GM11168 (cell line): ENCODE measurements at regions not wholly inside any gene's neighbourhood (a gene's known extent, or its start where the extent isn't known, plus 50 kb on each side); places are given as distances from the start of the nearest gene placed in this dataset.
"Not testable (repeated sequence)": the region's sequence is repeated elsewhere in the genome, so short reads cannot be mapped to it uniquely, and the experiment has no call there.

Experiments
- in situ Hi-C: fragments of 300-500 bp; cut with MboI; formaldehyde crosslinking; loops from one replicate; pipeline ENCODE4 v1.12.0; 2022; ENCODE audit warnings: low sequenced_read_pairs; ENCODE audit not compliant: unreplicated experiment

- in situ Hi-C loops, result loop anchor here (25.0 kb wide), 1 partner anchor 511 kb away; no protein-coding TSS in a partner anchor
These were observed 74.9 kb upstream of the CAPRIN1 start for GRCh38 chr11:33976495-33977199.

- in situ Hi-C loops, result loop anchor here (5.0 to 25.0 kb wide), 2 partner anchors 113 to 512 kb away; no protein-coding TSS in a partner anchor
These were observed 76.7 kb upstream of the CAPRIN1 start for GRCh38 chr11:33974804-33975203.

DNA sequence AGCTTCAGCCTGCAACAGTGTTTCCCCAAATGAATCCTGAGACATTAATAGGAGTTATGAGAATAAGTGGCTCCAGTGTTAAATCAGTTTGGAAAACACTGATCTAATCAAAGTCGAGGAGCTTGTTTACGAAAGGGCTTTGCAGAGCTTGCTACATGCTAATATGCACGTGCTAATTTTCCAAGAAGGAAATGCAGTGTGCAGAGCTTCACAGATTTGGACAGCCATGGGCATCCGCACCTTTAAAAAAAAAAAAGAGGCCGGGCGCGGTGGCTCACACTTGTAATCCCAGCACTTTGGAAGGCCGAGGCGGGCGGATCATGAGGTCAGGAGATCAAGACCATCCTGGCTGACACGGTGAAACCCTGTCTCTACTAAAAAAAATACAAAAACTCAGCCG lies 79.7 kb upstream of the LMO2 start:
- in situ Hi-C loops, result loop anchor here (5.0 kb wide), 1 partner anchor 109 kb away; no protein-coding TSS in a partner anchor

- in situ Hi-C loops, result loop anchor here (5.0 kb wide), 1 partner anchor 109 kb away; no protein-coding TSS in a partner anchor
These were observed 79.1 kb upstream of the LMO2 start for GRCh38 chr11:33970984-33971466.

DNA sequence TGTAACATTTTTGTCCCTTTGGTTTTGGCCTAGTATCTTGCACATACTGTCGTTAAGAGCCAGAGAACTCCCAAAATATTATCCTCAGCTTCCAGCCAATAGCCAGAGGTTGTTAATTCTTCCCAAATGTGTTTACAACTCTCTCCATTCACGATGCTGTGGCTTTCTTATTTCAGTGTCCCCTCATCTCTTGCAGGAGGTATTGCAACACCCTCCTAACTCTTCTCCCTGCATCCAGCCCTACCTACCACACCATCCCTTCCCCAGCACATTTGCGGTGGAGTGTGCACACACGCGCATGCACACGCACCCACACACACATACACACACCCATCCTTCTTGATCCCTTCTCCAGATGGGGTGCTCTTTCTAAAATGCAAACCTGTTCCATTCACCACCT lies 75.6 kb upstream of the LMO2 start:
- in situ Hi-C loops, result no loop called here

DNA sequence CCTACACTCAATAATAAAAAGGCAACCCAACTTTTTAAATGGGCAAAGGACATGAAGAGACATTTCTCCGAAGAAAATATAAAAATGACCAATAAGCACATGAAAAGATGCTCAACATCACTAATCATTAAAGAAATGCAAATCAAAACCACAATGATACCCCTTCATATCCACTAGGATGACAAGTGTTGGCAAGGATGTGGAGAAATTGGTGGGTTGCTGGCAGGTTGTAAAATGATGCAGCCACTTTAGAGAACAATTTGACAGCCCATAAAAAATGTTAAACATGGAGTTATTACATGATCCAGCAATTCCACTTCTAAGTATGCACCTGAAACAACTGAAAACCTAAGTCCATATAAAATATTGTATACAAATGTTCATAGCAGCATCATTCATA lies 73.2 kb upstream of the LMO2 start:
- in situ Hi-C loops, result no loop called here

- in situ Hi-C loops, result no loop called here
These were observed 68.1 kb upstream of the LMO2 start for GRCh38 chr11:33959855-33960400.

GRCh38 chr11:33957304-33957917 lies 65.5 kb upstream of the LMO2 start:
- in situ Hi-C loops, result no loop called here

DNA sequence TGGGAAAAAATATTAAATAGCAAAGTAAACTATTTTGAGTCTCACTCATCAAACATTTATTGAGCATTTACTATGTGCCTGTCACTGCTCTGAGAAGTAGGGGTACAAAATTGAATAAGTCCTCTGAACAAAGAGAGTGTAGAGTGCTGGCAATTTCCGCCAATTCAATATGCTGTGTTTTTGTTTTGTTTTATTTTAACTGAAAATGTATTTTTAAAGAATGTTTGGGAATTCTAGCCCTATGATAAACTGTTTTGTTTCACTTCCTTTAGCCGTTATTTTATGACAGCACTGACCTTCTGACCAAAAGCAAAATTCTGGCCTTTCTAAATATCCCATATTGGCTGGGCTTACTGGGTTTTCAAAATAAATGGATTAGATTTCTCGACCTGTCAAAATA lies 64.7 kb upstream of the LMO2 start:
- in situ Hi-C loops, result no loop called here

- in situ Hi-C loops, result no loop called here
These were observed 61.4 kb upstream of the LMO2 start for GRCh38 chr11:33953289-33953688.

GRCh38 chr11:33952805-33953204 lies 60.9 kb upstream of the LMO2 start:
- in situ Hi-C loops, result no loop called here

DNA sequence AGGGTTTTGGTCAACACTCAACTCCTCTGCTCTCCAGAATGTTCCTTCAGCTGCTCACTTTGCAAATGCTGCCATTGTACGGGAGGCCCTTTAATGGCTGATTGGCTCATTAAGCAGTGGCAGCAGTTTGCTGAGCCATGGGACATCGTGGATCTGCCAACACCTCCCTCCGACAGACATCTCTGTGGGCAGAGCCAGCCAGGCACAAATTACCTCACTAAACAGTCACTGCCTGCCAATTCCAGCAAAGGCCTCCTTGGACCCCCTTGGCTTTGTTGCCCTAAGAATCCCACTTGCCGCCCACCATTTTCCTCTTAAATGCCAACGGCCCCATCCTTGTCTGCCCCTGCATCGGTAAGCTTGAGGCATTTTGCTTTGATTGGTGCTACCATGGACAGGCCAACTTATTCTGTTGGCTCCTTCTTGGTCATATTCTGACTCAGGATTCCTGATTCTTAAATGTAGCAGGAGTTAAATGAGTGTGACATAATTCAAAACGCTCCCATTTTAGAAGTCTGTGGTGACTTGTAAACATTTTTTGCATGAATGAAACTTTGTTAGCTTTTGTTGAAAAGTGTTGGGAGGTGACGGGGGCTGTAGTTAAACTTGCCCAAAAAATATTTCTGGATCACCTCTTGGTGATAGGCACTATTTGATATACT lies 57.5 kb upstream of the LMO2 start:
- in situ Hi-C loops, result no loop called here

DNA sequence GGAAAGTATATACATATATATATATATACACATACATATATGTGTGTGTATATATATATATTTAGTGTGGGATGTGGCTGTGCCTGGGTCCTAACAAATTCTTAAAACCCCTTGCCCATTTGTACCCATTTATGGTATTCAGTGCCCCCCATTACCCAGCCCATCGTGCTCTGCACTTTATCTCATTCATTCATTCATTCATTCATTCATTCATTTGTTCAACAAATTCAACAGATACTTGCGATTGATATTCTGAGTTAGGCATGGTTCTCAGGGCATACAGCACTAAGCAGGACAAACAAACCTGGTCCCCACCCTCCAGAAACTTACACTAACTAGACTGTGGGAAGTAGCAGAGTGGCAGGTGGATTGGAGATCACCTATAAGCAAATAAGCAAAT lies 56.6 kb upstream of the LMO2 start:
- in situ Hi-C loops, result no loop called here

DNA sequence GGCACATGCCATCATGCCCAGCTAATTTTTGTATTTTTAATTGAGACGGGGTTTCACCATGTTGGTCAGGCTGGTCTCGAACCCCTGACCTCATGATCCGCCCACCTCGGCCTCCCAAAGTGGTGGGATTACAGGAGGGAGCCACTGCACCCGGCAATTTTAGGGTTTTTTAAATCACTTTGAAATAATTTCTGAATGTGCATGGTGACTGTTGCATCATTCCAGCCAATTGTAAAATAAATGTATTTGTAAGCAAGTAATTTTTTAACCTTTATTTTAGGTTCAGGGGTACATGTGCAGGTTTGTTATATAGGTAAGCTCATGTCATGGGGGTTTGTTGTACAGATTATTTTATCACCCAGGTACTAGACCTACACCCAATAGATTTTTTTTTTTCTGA lies 56.0 kb upstream of the LMO2 start:
- in situ Hi-C loops, result not testable (repeated sequence)

- in situ Hi-C loops, result no loop called here
These were observed 55.1 kb upstream of the LMO2 start for GRCh38 chr11:33946930-33947329.

DNA sequence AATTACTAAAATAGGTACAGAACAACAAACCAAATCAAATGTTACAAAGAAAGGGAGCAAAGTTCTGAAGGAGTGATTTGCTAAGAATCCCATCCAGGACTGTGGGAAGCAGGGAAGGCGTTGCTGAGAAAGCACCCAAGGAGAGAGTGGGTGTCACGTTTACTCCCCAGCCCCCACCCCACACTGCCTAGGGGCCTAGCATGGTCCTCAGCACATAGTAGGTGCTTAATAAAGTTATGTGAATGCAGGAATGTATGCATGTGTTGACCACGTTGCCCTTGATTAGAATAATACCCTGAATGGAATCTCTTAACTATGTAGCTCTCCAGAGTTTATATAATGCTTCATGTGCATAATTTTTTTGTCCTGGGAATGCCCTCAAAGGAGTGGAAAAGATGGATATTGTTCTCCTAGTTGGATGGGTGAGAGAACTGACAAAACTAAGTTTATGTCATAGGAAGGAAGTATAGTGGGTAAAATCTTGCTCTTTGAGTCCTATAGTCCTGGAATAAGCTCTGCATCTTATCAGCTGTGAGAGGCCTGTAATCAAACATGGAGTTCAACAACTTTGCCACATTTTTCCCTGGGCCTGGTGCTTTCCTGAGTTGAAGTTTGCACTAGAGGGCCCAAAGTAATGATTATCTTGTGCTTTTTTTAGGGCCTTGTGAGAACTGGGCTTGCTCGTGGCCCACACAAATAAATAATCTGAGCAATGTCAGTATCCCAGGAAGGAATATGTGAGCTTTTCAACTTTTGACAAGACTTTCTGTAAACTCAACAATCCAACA lies 53.8 kb upstream of the LMO2 start:
- in situ Hi-C loops, result no loop called here

- in situ Hi-C loops, result no loop called here
These were observed 53.0 kb upstream of the LMO2 start for GRCh38 chr11:33944693-33945424.

DNA sequence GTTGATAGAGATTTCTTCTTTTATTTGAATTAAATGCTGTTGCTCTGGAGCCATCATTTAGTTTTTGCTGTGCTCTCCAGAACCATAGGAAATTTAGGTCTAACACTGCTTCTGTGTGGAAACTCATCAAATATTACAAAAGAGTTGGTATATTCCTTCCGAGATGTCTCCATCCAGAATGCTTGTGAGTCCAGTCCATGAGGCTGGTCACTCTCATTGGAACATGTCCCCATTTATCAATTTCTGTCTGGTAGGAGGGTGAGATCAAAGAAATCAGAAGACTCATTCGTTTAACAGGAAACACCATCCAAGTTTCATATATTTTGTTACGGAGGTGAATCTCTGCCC lies 52.4 kb upstream of the LMO2 start:
- in situ Hi-C loops, result no loop called here

DNA sequence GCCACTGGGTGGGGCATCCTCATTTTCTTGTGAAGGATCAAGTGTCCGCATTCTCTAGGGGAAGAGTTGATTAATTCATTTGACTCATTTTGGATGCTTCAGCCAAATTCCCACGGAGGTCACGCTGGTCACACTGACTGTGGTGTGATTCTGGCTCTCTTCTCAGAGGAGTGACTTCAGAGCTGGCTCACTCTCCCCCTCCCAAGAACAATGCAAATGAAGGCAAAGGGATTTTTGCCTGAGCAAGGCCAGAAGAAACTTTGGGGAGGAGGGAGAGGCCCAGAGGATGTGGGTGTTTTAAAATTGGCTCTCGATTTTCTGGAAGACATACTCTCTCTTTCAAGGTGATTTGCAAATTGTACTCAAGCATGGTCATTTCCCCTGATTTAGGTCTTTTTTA lies 51.1 kb upstream of the LMO2 start:
- in situ Hi-C loops, result no loop called here
